HFFc6 (cell line): ENCODE measurements at regions not wholly inside any gene's neighbourhood (a gene's known extent, or its start where the extent isn't known, plus 50 kb on each side); places are given as distances from the start of the nearest gene placed in this dataset.

ENCODE experiments used
- DNase-seq: peaks from one replicate; pipeline ENCODE4 v3.0.0-alpha.2; 2018
- H3K27ac Mint-ChIP-seq: 2 replicates; pipeline ENCODE4 v1.8.0; 2020; ENCODE audit warnings: mild to moderate bottlenecking, mixed read lengths
- H3K27me3 Mint-ChIP-seq: 2 replicates; pipeline ENCODE4 v1.8.0; 2021; ENCODE audit warnings: mild to moderate bottlenecking, moderate library complexity, mixed read lengths; ENCODE audit not compliant: insufficient read depth
- H3K36me3 Mint-ChIP-seq: 2 replicates; pipeline ENCODE4 v1.8.0; 2021; ENCODE audit warnings: low read depth, mixed read lengths
- H3K4me1 Mint-ChIP-seq: 2 replicates; pipeline ENCODE4 v1.8.0; 2020; ENCODE audit warnings: low read depth, mixed read lengths
- H3K4me3 Mint-ChIP-seq: 2 replicates; pipeline ENCODE4 v1.8.0; 2020; ENCODE audit warnings: mild to moderate bottlenecking, moderate library complexity, mixed read lengths
- H3K9me3 Mint-ChIP-seq: 2 replicates; pipeline ENCODE4 v1.8.0; 2020; ENCODE audit warnings: mild to moderate bottlenecking, mixed read lengths
- TF ChIP-seq, protein P1 (sequence below): fragments of 200-600 bp; sonication (generic); IDR thresholded peaks from 2 replicates; pipeline ENCODE4 v1.5.0; 2021; ENCODE audit warnings: antibody characterized with exemption, mild to moderate bottlenecking

DNA sequence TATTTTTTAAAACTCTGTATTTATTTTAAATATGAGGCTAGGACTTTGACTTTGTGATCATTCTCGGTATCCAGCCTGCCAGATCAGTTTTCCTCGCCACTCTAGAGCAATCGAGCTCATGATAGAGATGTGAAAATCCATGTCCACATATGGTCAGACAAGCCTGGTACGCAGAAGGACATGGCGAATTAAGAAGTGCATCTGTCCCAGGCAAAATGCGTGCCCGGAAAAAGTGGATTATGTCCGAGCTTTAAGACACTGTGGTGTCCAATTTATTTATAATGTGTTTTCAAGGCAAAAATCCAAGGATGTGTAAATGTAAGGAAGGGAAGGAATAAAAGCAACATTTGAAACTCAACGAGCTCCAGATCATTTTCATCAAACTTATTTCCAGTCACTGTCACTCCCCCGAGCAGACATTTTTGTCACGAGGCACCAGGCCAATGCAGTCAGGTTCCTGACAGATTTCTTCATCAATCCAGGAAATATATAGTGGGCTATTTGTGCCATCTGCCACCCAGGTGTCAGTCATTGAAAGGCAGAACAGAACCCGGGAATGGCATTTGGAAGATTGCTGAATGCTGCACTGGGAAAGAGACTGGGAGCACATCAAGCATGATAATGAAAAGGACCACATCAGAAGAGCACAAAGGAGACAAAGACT lies 825.7 kb downstream of the SQOR start:
- H3K4me3 Mint-ChIP-seq: no peak overlapping the region
- H3K9me3 Mint-ChIP-seq: no peaks in the 10 kb centered on the region
- no peak overlapping the region for H3K27ac Mint-ChIP-seq
- H3K36me3 Mint-ChIP-seq: no peaks in the 10 kb centered on the region
- peaks cover 19% of the 10 kb centered on the region for H3K4me1 Mint-ChIP-seq
- no peaks in the 10 kb centered on the region for H3K27me3 Mint-ChIP-seq
- no peak for DNase-seq
- TF ChIP-seq, protein P1, sequence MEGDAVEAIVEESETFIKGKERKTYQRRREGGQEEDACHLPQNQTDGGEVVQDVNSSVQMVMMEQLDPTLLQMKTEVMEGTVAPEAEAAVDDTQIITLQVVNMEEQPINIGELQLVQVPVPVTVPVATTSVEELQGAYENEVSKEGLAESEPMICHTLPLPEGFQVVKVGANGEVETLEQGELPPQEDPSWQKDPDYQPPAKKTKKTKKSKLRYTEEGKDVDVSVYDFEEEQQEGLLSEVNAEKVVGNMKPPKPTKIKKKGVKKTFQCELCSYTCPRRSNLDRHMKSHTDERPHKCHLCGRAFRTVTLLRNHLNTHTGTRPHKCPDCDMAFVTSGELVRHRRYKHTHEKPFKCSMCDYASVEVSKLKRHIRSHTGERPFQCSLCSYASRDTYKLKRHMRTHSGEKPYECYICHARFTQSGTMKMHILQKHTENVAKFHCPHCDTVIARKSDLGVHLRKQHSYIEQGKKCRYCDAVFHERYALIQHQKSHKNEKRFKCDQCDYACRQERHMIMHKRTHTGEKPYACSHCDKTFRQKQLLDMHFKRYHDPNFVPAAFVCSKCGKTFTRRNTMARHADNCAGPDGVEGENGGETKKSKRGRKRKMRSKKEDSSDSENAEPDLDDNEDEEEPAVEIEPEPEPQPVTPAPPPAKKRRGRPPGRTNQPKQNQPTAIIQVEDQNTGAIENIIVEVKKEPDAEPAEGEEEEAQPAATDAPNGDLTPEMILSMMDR: no peak

DNA sequence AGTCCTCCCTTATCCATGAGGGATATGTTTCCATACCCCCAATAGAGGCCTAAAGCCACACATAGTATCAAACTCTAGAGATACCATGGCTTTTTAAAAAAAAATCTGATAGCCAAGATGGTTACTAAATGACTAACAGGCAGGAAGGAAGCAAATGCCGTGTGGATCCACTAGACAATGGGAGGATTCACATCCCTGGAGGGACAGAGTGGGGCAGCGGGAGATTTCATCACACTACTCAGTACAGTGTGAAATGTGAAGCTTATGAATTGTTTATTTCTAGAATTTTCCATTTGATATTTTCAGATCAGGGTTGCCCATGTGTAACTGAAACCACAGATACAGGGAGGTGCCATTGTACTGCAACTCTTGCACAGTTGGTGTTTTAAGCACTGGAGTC lies 826.6 kb downstream of the SQOR start:
- Mint-ChIP-seq H3K4me1 (peaks cover 19% of the 10 kb centered on the region), H3K27ac (no peak overlapping the region), H3K36me3 (no peaks in the 10 kb centered on the region), H3K4me3 (no peak overlapping the region), H3K27me3 (no peaks in the 10 kb centered on the region), H3K9me3 (no peaks in the 10 kb centered on the region)
- TF ChIP-seq, protein P1: no peak
- DNase-seq: no peak

DNA sequence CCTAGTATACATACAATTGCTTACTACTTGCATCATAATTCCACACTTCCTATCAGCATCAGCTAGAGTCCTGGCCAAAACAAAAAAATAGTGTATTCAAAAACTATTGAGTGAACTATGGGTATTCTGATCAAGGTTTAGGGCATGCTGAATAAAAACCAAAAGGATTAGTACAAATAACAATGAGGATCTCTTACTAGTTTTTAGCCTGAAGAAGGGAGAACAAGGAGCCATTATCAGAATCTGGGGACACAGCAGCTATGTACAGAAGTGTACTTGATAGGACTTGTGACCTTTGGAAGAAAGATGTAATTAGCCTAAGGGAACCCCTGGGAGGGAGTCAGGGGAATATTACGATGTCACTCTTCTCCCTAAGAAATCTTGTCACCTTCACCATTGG lies 832.2 kb downstream of the SQOR start:
- Mint-ChIP-seq H3K4me3 (no peak overlapping the region), H3K27ac (no peak overlapping the region), H3K9me3 (no peaks in the 10 kb centered on the region), H3K4me1 (peaks cover 5% of the 10 kb centered on the region; the same call in 1 of the 2 replicates), H3K36me3 (no peaks in the 10 kb centered on the region), H3K27me3 (no peaks in the 10 kb centered on the region)
- TF ChIP-seq, protein P1: no peak
- DNase-seq: no peak

DNA sequence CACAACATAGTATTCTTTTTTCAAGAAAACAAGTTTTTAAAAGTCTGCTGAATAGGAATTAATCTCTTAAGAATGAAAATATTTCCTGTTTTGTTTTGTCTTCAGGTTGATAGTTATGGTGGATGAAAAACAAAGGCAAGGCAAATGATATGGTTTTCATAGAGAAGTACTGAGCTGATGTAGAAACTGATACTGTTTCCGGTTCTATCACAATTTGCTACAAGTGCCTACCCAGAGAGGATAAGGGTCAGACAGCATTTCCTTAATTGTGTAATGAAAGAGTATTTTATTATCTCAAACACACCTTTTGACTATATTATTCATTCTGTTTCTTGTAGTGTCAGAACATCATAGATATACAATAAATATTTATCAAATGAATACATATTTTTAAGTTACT lies 836.3 kb downstream of the SQOR start:
- Mint-ChIP-seq H3K4me1 (no peaks in the 10 kb centered on the region), H3K9me3 (0 out of 2 replicates have a peak, but pooled peaks cover 3% of the 10 kb centered on the region), H3K36me3 (no peaks in the 10 kb centered on the region), H3K27ac (no peak overlapping the region), H3K27me3 (no peaks in the 10 kb centered on the region), H3K4me3 (no peak overlapping the region)
- TF ChIP-seq, protein P1: no peak
- no peak for DNase-seq

DNA sequence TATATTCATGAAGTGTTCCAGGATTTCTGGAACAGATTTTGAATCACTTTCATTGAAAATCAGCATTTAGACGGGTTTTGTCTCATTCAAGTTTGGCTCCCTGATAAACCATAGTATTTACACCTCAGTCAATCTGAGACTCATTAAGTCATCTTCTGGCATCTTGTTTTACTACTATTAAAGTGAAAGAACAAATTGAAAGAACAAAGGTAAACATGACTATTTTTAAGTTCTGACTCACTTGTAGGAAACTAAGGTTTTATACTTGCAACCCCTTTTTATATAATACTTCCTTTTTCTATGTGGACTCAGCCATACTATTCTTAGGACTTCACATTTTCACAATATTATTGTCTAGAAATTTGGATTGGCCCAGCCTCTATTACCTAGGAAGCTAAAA lies 854.4 kb downstream of the SQOR start:
- peaks cover 14% of the 10 kb centered on the region for H3K9me3 Mint-ChIP-seq
- no peak overlapping the region for H3K4me3 Mint-ChIP-seq
- H3K27ac Mint-ChIP-seq: no peak overlapping the region
- H3K36me3 Mint-ChIP-seq: peaks cover 4% of the 10 kb centered on the region; the same call in 1 of the 2 replicates
- H3K27me3 Mint-ChIP-seq: no peaks in the 10 kb centered on the region; the same call in 1 of the 2 replicates
- DNase-seq: no peak
- TF ChIP-seq, protein P1: no peak
- H3K4me1 Mint-ChIP-seq: no peaks in the 10 kb centered on the region
